Stimulated activated CD8-positive, alpha-beta memory T cell treated with anti-CD3 and anti-CD28 coated beads, Interleukin-2, amount 100 ng/mL, for 1 hour (primary cell): ENCODE measurements at regions not wholly inside any gene's neighbourhood (a gene's known extent, or its start where the extent isn't known, plus 50 kb on each side); places are given as distances from the start of the nearest gene placed in this dataset.
"Not testable (repeated sequence)": the region's sequence is repeated elsewhere in the genome, so short reads cannot be mapped to it uniquely, and the experiment has no call there.

Source experiments
- DNase-seq, 2 donors: peaks; one replicate each; pipeline ENCODE4 v3.0.0-alpha.2; 2020; ENCODE audit warnings: low read depth in 2 of 2

- no peak for DNase-seq
Measured at GRCh38 chr5:19210886-19211285, 777.1 kb downstream of the CDH18 start.

- DNase-seq = no peak
Measured at GRCh38 chr5:19229179-19229835, 758.7 kb downstream of the CDH18 start.

- no peak for DNase-seq
Measured at GRCh38 chr5:19233573-19233972, 754.4 kb downstream of the CDH18 start.

- no peak for DNase-seq
Measured at GRCh38 chr5:19235101-19235584, 752.9 kb downstream of the CDH18 start.

GRCh38 chr5:19240170-19240569, 747.8 kb downstream of the CDH18 start:
- DNase-seq = no peak

GRCh38 chr5:19241690-19242089, 746.3 kb downstream of the CDH18 start:
- DNase-seq = no peak

GRCh38 chr5:19246191-19246590, 741.8 kb downstream of the CDH18 start:
- not testable (repeated sequence) for DNase-seq

- DNase-seq = no peak
Measured at GRCh38 chr5:19247302-19247701, 740.7 kb downstream of the CDH18 start.

- DNase-seq = no peak
Measured at GRCh38 chr5:19256036-19256435, 732.0 kb downstream of the CDH18 start.

GRCh38 chr5:19258686-19259085, 729.3 kb downstream of the CDH18 start:
- no peak for DNase-seq

GRCh38 chr5:19261879-19262278, 726.1 kb downstream of the CDH18 start:
- no peak for DNase-seq

GRCh38 chr5:19264821-19265220, 723.2 kb downstream of the CDH18 start:
- DNase-seq = no peak

- no peak for DNase-seq
Measured at GRCh38 chr5:19266791-19267190, 721.2 kb downstream of the CDH18 start.

GRCh38 chr5:19270153-19270552, 717.8 kb downstream of the CDH18 start:
- no peak for DNase-seq

- no peak for DNase-seq
Measured at GRCh38 chr5:19274578-19274977, 713.4 kb downstream of the CDH18 start.

GRCh38 chr5:19285286-19285685, 702.7 kb downstream of the CDH18 start:
- no peak for DNase-seq

GRCh38 chr5:19287548-19288277, 700.3 kb downstream of the CDH18 start:
- not testable (repeated sequence) for DNase-seq

- DNase-seq = not testable (repeated sequence)
Measured at GRCh38 chr5:19288311-19288710, 699.7 kb downstream of the CDH18 start.

GRCh38 chr5:19297934-19298333, 690.1 kb downstream of the CDH18 start:
- DNase-seq = no peak

GRCh38 chr5:19301271-19301670, 686.7 kb downstream of the CDH18 start:
- no peak for DNase-seq

GRCh38 chr5:19314840-19315239, 673.2 kb downstream of the CDH18 start:
- DNase-seq = no peak

- no peak for DNase-seq
Measured at GRCh38 chr5:19319252-19319651, 668.7 kb downstream of the CDH18 start.
